Natural killer cell (primary cell): ENCODE measurements at regions not wholly inside any gene's neighbourhood (a gene's known extent, or its start where the extent isn't known, plus 50 kb on each side); places are given as distances from the start of the nearest gene placed in this dataset.
"Not testable (repeated sequence)": the region's sequence is repeated elsewhere in the genome, so short reads cannot be mapped to it uniquely, and the experiment has no call there.

Source experiments
- ATAC-seq, 3 donors: fragments of 150-1000 bp in 2 of 3; fragments of 200-7000 bp in 1 of 3; cut with Tn5 transposase; 1 replicate in 1 of 3; 2 replicates in 2 of 3; pipeline ENCODE4 v1.10.0; 2021; ENCODE audit warnings: mild to moderate bottlenecking in 2 of 3, moderate library complexity in 2 of 3
- DNase-seq, 2 donors: peaks; one replicate each; pipeline versions ENCODE4 v3.0.0 to v3.0.0-alpha.2; 2013 to 2021; ENCODE audit warnings: mixed read lengths in 1 of 2
- H3K27ac ChIP-seq: one replicate; pipeline ENCODE4 v1.5.1; 2013; ENCODE audit warnings: mild to moderate bottlenecking, low read length
- H3K27me3 ChIP-seq: one replicate; pipeline ENCODE4 v1.6.1; 2013; ENCODE audit warnings: low read length; ENCODE audit not compliant: control insufficient read depth, insufficient read depth
- H3K36me3 ChIP-seq: one replicate; pipeline ENCODE4 v1.6.1; 2013; ENCODE audit warnings: low read length; ENCODE audit not compliant: control insufficient read depth, insufficient read depth
- H3K4me1 ChIP-seq: one replicate; pipeline ENCODE4 v1.6.1; 2013; ENCODE audit warnings: low read length; ENCODE audit not compliant: control insufficient read depth, insufficient read depth
- H3K4me3 ChIP-seq: one replicate; pipeline ENCODE4 v1.5.1; 2013; ENCODE audit warnings: low read length
- H3K9me3 ChIP-seq: one replicate; pipeline ENCODE4 v1.6.1; 2013; ENCODE audit warnings: low read length; ENCODE audit not compliant: control insufficient read depth, insufficient read depth
- H3K27ac Mint-ChIP-seq, 2 donors: one replicate each; pipeline ENCODE4 v1.8.0; 2022; ENCODE audit warnings: mild to moderate bottlenecking in 2 of 2, mixed read lengths in 2 of 2, moderate library complexity in 1 of 2
- H3K27me3 Mint-ChIP-seq, 2 donors: one replicate each; pipeline ENCODE4 v1.8.0; 2022; ENCODE audit warnings: low read depth in 2 of 2, mixed read lengths in 2 of 2
- H3K36me3 Mint-ChIP-seq: one replicate; pipeline ENCODE4 v1.8.0; 2022; ENCODE audit warnings: mixed read lengths
- H3K4me1 Mint-ChIP-seq, 2 donors: one replicate each; pipeline ENCODE4 v1.8.0; 2022; ENCODE audit warnings: mixed read lengths in 2 of 2
- H3K4me3 Mint-ChIP-seq: one replicate; pipeline ENCODE4 v1.8.0; 2022; ENCODE audit warnings: mild to moderate bottlenecking, moderate library complexity, mixed read lengths
- H3K9me3 Mint-ChIP-seq, 2 donors: one replicate each; pipeline ENCODE4 v1.8.0; 2022; ENCODE audit warnings: mixed read lengths in 2 of 2
- CTCF ChIP-seq: fragments of 200-600 bp; IDR thresholded peaks from one replicate; pipeline ENCODE4 v1.8.0; 2022; ENCODE audit warnings: antibody characterized with exemption
- WGBS: methylation state at CpG from one replicate; pipeline ENCODE4 v1.1.7; 2013; ENCODE audit warnings: missing lambda C conversion rate; ENCODE audit not compliant: insufficient coverage; 5-methylcytosine and 5-hydroxymethylcytosine counted together
- intact Hi-C: fragments of 100-400 bp; cut with micrococcal nuclease; formaldehyde crosslinking; loops from one replicate; pipeline ENCODE4 v1.14.2; 2022

GRCh38 chr4:147288512-147288911 lies 192.4 kb upstream of the EDNRA start:
- ATAC-seq: no peak
- no peaks in the 10 kb centered on the region for H3K36me3 ChIP-seq
- H3K4me1 Mint-ChIP-seq: no peaks in the 10 kb centered on the region
- peaks cover 6 to 10% of the 10 kb centered on the region in 2 donors for H3K9me3 Mint-ChIP-seq
- DNase-seq: no peak
- no peak overlapping the region for H3K27ac Mint-ChIP-seq
- no peak overlapping the region for H3K4me3 Mint-ChIP-seq
- peaks cover 6% of the 10 kb centered on the region for H3K9me3 ChIP-seq
- H3K4me1 ChIP-seq: no peaks in the 10 kb centered on the region
- intact Hi-C loops: no loop called here
- no peak overlapping the region for H3K27ac ChIP-seq
- H3K36me3 Mint-ChIP-seq: no peaks in the 10 kb centered on the region
- no peak overlapping the region for H3K4me3 ChIP-seq
- no peak for TF ChIP-seq CTCF
- no CpG with 5 or more reads among the region's 1 CpG for WGBS
- H3K27me3 ChIP-seq: no peaks in the 10 kb centered on the region
- no peaks in the 10 kb centered on the region for H3K27me3 Mint-ChIP-seq

DNA sequence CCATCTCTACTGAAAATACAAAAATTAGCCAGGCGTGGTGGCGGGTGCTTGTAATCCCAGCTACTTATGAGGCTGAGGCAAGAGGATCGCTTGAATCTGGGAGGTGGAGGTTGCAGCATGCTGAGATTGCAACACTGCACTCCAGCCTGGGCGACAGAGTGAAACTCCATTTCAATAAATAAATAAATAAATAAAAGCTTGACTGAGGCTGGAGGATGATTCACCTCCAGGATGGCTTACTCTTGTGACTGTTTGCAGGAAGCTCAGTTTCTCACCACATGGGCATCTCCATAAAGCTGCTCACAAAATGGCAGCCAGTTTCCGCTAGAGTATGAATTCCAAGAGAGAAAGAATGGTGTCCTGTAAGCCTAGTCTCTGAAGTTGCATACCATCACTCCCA lies 191.7 kb upstream of the EDNRA start:
- H3K9me3 Mint-ChIP-seq: peaks cover 8 to 12% of the 10 kb centered on the region in 2 donors
- no peaks in the 10 kb centered on the region for H3K27me3 Mint-ChIP-seq
- no peaks in the 10 kb centered on the region for H3K36me3 Mint-ChIP-seq
- DNase-seq: no peak
- no peaks in the 10 kb centered on the region for H3K4me1 Mint-ChIP-seq
- no peak overlapping the region for H3K4me3 Mint-ChIP-seq
- intact Hi-C loops: no loop called here
- Histone ChIP-seq H3K4me1 (no peaks in the 10 kb centered on the region), H3K27ac (no peak overlapping the region), H3K4me3 (no peak overlapping the region), H3K9me3 (peaks cover 6% of the 10 kb centered on the region), H3K27me3 (no peaks in the 10 kb centered on the region), H3K36me3 (no peaks in the 10 kb centered on the region)
- 88% methylated on average over 2 of the region's 5 CpGs for WGBS
- H3K27ac Mint-ChIP-seq: no peak overlapping the region
- no peak for ATAC-seq
- TF ChIP-seq CTCF: no peak

- H3K4me3 Mint-ChIP-seq, DNase-seq, ATAC-seq, H3K4me3 ChIP-seq, H3K27me3 Mint-ChIP-seq, H3K27ac ChIP-seq, H3K36me3 Mint-ChIP-seq, H3K9me3 ChIP-seq, H3K27me3 ChIP-seq, H3K27ac Mint-ChIP-seq, H3K4me1 Mint-ChIP-seq, H3K9me3 Mint-ChIP-seq, intact Hi-C loops, H3K36me3 ChIP-seq, H3K4me1 ChIP-seq: not testable (repeated sequence)
- whole genome bisulfite sequencing: 77% methylated on average over 10 of the region's 10 CpGs
Observed at GRCh38 chr4:147292604-147293313, 188.1 kb upstream of the EDNRA start.

DNA sequence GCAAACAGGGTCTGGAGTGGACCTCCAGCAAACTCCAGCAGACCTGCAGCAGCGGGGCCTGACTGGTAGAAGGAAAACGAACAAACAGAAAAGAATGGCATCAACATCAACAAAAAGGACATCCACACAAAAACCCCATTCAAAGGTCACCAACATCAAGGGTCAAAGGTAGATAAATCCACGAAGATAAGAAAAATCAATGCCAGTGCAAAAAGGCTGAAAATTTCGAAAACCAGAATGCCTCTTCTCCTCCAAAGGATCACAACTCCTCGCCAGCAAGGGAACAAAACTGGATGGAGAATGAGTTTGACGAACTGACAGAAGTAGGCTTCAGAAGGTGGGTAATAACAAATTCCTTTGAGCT lies 187.6 kb upstream of the EDNRA start:
- intact Hi-C loops, H3K4me1 ChIP-seq, H3K9me3 ChIP-seq, H3K4me3 Mint-ChIP-seq, DNase-seq, H3K36me3 ChIP-seq, H3K4me1 Mint-ChIP-seq, ATAC-seq, H3K27me3 ChIP-seq, H3K27ac Mint-ChIP-seq, H3K36me3 Mint-ChIP-seq, H3K4me3 ChIP-seq, H3K9me3 Mint-ChIP-seq, H3K27me3 Mint-ChIP-seq, H3K27ac ChIP-seq: not testable (repeated sequence)
- WGBS: 73% methylated on average over 3 of the region's 6 CpGs
